T-helper 1 cell treated with Interleukin-12 subunit alpha and Interleukin-12 subunit beta and Interleukin-4 antibody, amounts not matched to agents 30 μg/mL and 1 μg/mL, for 36 hours (primary cell): ENCODE measurements at regions not wholly inside any gene's neighbourhood (a gene's known extent, or its start where the extent isn't known, plus 50 kb on each side); places are given as distances from the start of the nearest gene placed in this dataset.
"Not testable (repeated sequence)": the region's sequence is repeated elsewhere in the genome, so short reads cannot be mapped to it uniquely, and the experiment has no call there.

Experiments used
- H3K27ac Mint-ChIP-seq: one replicate; pipeline ENCODE4 v1.8.0; 2021; ENCODE audit warnings: mild to moderate bottlenecking, mixed read lengths
- H3K27me3 Mint-ChIP-seq: one replicate; pipeline ENCODE4 v1.8.0; 2021; ENCODE audit warnings: low read depth, mixed read lengths
- H3K36me3 Mint-ChIP-seq: one replicate; pipeline ENCODE4 v1.8.0; 2021; ENCODE audit warnings: low read depth, mixed read lengths
- H3K4me1 Mint-ChIP-seq: one replicate; pipeline ENCODE4 v1.8.0; 2021; ENCODE audit warnings: low read depth, mixed read lengths
- H3K4me3 Mint-ChIP-seq: one replicate; pipeline ENCODE4 v1.8.0; 2021; ENCODE audit warnings: mild to moderate bottlenecking, moderate library complexity, mixed read lengths
- H3K9me3 Mint-ChIP-seq: one replicate; pipeline ENCODE4 v1.8.0; 2021; ENCODE audit warnings: mixed read lengths

- Mint-ChIP-seq H3K36me3 (no peaks in the 10 kb centered on the region), H3K27ac (no peak overlapping the region), H3K4me3 (no peak overlapping the region), H3K9me3 (no peaks in the 10 kb centered on the region), H3K27me3 (no peaks in the 10 kb centered on the region), H3K4me1 (no peaks in the 10 kb centered on the region)
Measured at GRCh38 chr1:96583903-96584302, 137.7 kb upstream of the PTBP2 start.

GRCh38 chr1:96587222-96587621, 134.4 kb upstream of the PTBP2 start:
- Mint-ChIP-seq H3K27ac (no peak overlapping the region), H3K27me3 (no peaks in the 10 kb centered on the region), H3K4me3 (no peak overlapping the region), H3K9me3 (no peaks in the 10 kb centered on the region), H3K36me3 (no peaks in the 10 kb centered on the region), H3K4me1 (no peaks in the 10 kb centered on the region)

- Mint-ChIP-seq H3K27me3 (no peaks in the 10 kb centered on the region), H3K27ac (no peak overlapping the region), H3K9me3 (no peaks in the 10 kb centered on the region), H3K36me3 (no peaks in the 10 kb centered on the region), H3K4me1 (no peaks in the 10 kb centered on the region), H3K4me3 (no peak overlapping the region)
Measured at GRCh38 chr1:96588416-96588995, 133.1 kb upstream of the PTBP2 start.

- not testable (repeated sequence) for H3K36me3 Mint-ChIP-seq, H3K9me3 Mint-ChIP-seq, H3K4me1 Mint-ChIP-seq, H3K27ac Mint-ChIP-seq, H3K27me3 Mint-ChIP-seq, H3K4me3 Mint-ChIP-seq
Measured at GRCh38 chr1:96595530-96595929, 126.1 kb upstream of the PTBP2 start.

GRCh38 chr1:96596226-96596922, 125.2 kb upstream of the PTBP2 start:
- Mint-ChIP-seq H3K36me3 (no peaks in the 10 kb centered on the region), H3K27me3 (no peaks in the 10 kb centered on the region), H3K4me3 (no peak overlapping the region), H3K9me3 (no peaks in the 10 kb centered on the region), H3K27ac (no peak overlapping the region), H3K4me1 (no peaks in the 10 kb centered on the region)

- H3K27me3 Mint-ChIP-seq: no peaks in the 10 kb centered on the region
- no peak overlapping the region for H3K27ac Mint-ChIP-seq
- no peaks in the 10 kb centered on the region for H3K36me3 Mint-ChIP-seq
- no peaks in the 10 kb centered on the region for H3K9me3 Mint-ChIP-seq
- no peak overlapping the region for H3K4me3 Mint-ChIP-seq
- H3K4me1 Mint-ChIP-seq: no peaks in the 10 kb centered on the region
Measured at GRCh38 chr1:96597218-96597617, 124.4 kb upstream of the PTBP2 start.

GRCh38 chr1:96598416-96599168, 123.0 kb upstream of the PTBP2 start:
- no peak overlapping the region for H3K27ac Mint-ChIP-seq
- no peaks in the 10 kb centered on the region for H3K27me3 Mint-ChIP-seq
- H3K4me1 Mint-ChIP-seq: no peaks in the 10 kb centered on the region
- no peaks in the 10 kb centered on the region for H3K36me3 Mint-ChIP-seq
- no peaks in the 10 kb centered on the region for H3K9me3 Mint-ChIP-seq
- no peak overlapping the region for H3K4me3 Mint-ChIP-seq

GRCh38 chr1:96604620-96605019, 117.0 kb upstream of the PTBP2 start:
- H3K9me3 Mint-ChIP-seq, H3K4me1 Mint-ChIP-seq, H3K27me3 Mint-ChIP-seq, H3K36me3 Mint-ChIP-seq, H3K27ac Mint-ChIP-seq, H3K4me3 Mint-ChIP-seq: not testable (repeated sequence)

GRCh38 chr1:96617375-96617774, 104.2 kb upstream of the PTBP2 start:
- not testable (repeated sequence) for H3K36me3 Mint-ChIP-seq, H3K27ac Mint-ChIP-seq

GRCh38 chr1:96632045-96632664, 89.4 kb upstream of the PTBP2 start:
- no peaks in the 10 kb centered on the region for H3K4me1 Mint-ChIP-seq
- no peaks in the 10 kb centered on the region for H3K36me3 Mint-ChIP-seq
- no peak overlapping the region for H3K4me3 Mint-ChIP-seq
- H3K27ac Mint-ChIP-seq: no peak overlapping the region
- H3K9me3 Mint-ChIP-seq: no peaks in the 10 kb centered on the region
- no peaks in the 10 kb centered on the region for H3K27me3 Mint-ChIP-seq

More at GRCh38 chr1:96617375-96617774, 104.2 kb upstream of the PTBP2 start:
- H3K9me3 Mint-ChIP-seq, H3K4me3 Mint-ChIP-seq, H3K4me1 Mint-ChIP-seq, H3K27me3 Mint-ChIP-seq: not testable (repeated sequence)

GRCh38 chr1:96633695-96634094, 87.9 kb upstream of the PTBP2 start:
- Mint-ChIP-seq H3K36me3 (no peaks in the 10 kb centered on the region), H3K9me3 (no peaks in the 10 kb centered on the region), H3K27me3 (no peaks in the 10 kb centered on the region)

GRCh38 chr1:96634883-96635282, 86.7 kb upstream of the PTBP2 start:
- Mint-ChIP-seq H3K9me3 (no peaks in the 10 kb centered on the region), H3K4me1 (no peaks in the 10 kb centered on the region), H3K27ac (no peak overlapping the region), H3K27me3 (no peaks in the 10 kb centered on the region), H3K4me3 (no peak overlapping the region), H3K36me3 (no peaks in the 10 kb centered on the region)

More at GRCh38 chr1:96633695-96634094, 87.9 kb upstream of the PTBP2 start:
- no peak overlapping the region for H3K4me3 Mint-ChIP-seq
- no peaks in the 10 kb centered on the region for H3K4me1 Mint-ChIP-seq
- no peak overlapping the region for H3K27ac Mint-ChIP-seq

- Mint-ChIP-seq H3K9me3 (no peaks in the 10 kb centered on the region), H3K27ac (no peak overlapping the region), H3K27me3 (no peaks in the 10 kb centered on the region), H3K4me1 (no peaks in the 10 kb centered on the region), H3K36me3 (no peaks in the 10 kb centered on the region), H3K4me3 (no peak overlapping the region)
Measured at GRCh38 chr1:96641282-96641681, 80.3 kb upstream of the PTBP2 start.

- Mint-ChIP-seq H3K27ac (no peak overlapping the region), H3K4me3 (no peak overlapping the region), H3K4me1 (no peaks in the 10 kb centered on the region), H3K27me3 (no peaks in the 10 kb centered on the region), H3K9me3 (no peaks in the 10 kb centered on the region), H3K36me3 (no peaks in the 10 kb centered on the region)
Measured at GRCh38 chr1:96643519-96643918, 78.1 kb upstream of the PTBP2 start.

- Mint-ChIP-seq H3K27me3 (no peaks in the 10 kb centered on the region), H3K9me3 (no peaks in the 10 kb centered on the region), H3K4me1 (no peaks in the 10 kb centered on the region), H3K4me3 (no peak overlapping the region), H3K27ac (no peak overlapping the region), H3K36me3 (no peaks in the 10 kb centered on the region)
Measured at GRCh38 chr1:96649301-96649700, 72.3 kb upstream of the PTBP2 start.
